SU-DHL-6 (cell line): ENCODE measurements at regions not wholly inside any gene's neighbourhood (a gene's known extent, or its start where the extent isn't known, plus 50 kb on each side); places are given as distances from the start of the nearest gene placed in this dataset.

Experiments
- CTCF ChIP-seq: fragments of 200-600 bp; sonication (generic); IDR thresholded peaks from one replicate; pipeline ENCODE4 v1.5.1; 2017; ENCODE audit warnings: antibody characterized with exemption, mild to moderate bottlenecking, low read length, moderate library complexity; ENCODE audit not compliant: insufficient read depth, poor library complexity, severe bottlenecking
- EZH2phosphoT487 ChIP-seq: fragments of 200-600 bp; sonication (generic), shearing (Covaris generic); conservative IDR thresholded peaks from 2 replicates; pipeline ENCODE4 v1.6.1; 2018; ENCODE audit warnings: mild to moderate bottlenecking, antibody characterized with exemption, low read length, moderate library complexity, mixed read lengths

GRCh38 chr7:121777672-121778071 is 95.3 kb upstream of the PTPRZ1 start:
- TF ChIP-seq CTCF, result no peak
- TF ChIP-seq EZH2phosphoT487, result no peak
